Calu3 (cell line): ENCODE measurements at regions not wholly inside any gene's neighbourhood (a gene's known extent, or its start where the extent isn't known, plus 50 kb on each side); places are given as distances from the start of the nearest gene placed in this dataset.

Experiments used
- BruUV-seq: library from RNA; stranded (reverse); fragments of 400-500 nt; replicated peaks from 2 replicates; lab custom pipeline; 2021; lab: Mats Ljungman, UMichigan
- CTCF ChIA-PET: fragments of 300-600 bp; sonication (Branson Sonifier 250); formaldehyde crosslinking; loops from one replicate; lab custom pipeline; 2022; ENCODE audit warnings: antibody characterized with exemption; lab: Charles Lee
- DNase-seq: peaks from one replicate; pipeline ENCODE4 v3.0.0; 2022
- H3K27ac Mint-ChIP-seq: one replicate; pipeline ENCODE4 v1.8.0; 2022; ENCODE audit warnings: mixed read lengths; ENCODE audit not compliant: unreplicated experiment
- H3K27me3 Mint-ChIP-seq: one replicate; pipeline ENCODE4 v1.8.0; 2022; ENCODE audit warnings: mixed read lengths; ENCODE audit not compliant: unreplicated experiment
- H3K36me3 Mint-ChIP-seq: one replicate; pipeline ENCODE4 v1.8.0; 2022; ENCODE audit warnings: mild to moderate bottlenecking, moderate library complexity, mixed read lengths; ENCODE audit not compliant: insufficient read depth, unreplicated experiment
- H3K4me1 Mint-ChIP-seq: one replicate; pipeline ENCODE4 v1.8.0; 2022; ENCODE audit warnings: mild to moderate bottlenecking, low read depth, mixed read lengths; ENCODE audit not compliant: unreplicated experiment
- H3K4me3 Mint-ChIP-seq: one replicate; pipeline ENCODE4 v1.8.0; 2022; ENCODE audit warnings: mild to moderate bottlenecking, low read depth, moderate library complexity, mixed read lengths; ENCODE audit not compliant: unreplicated experiment
- H3K9me3 Mint-ChIP-seq: one replicate; pipeline ENCODE4 v1.8.0; 2022; ENCODE audit warnings: low read depth, mixed read lengths; ENCODE audit not compliant: unreplicated experiment
- intact Hi-C: fragments of 100-400 bp; cut with micrococcal nuclease; formaldehyde crosslinking; loops from one replicate; pipeline ENCODE4 v1.10.0; 2022; ENCODE audit not compliant: unreplicated experiment
- TF ChIP-seq, protein P1 (sequence below): fragments of 200-600 bp; IDR thresholded peaks from one replicate; pipeline ENCODE4 v1.8.0; 2022; ENCODE audit warnings: antibody characterized with exemption; ENCODE audit not compliant: unreplicated experiment

DNA sequence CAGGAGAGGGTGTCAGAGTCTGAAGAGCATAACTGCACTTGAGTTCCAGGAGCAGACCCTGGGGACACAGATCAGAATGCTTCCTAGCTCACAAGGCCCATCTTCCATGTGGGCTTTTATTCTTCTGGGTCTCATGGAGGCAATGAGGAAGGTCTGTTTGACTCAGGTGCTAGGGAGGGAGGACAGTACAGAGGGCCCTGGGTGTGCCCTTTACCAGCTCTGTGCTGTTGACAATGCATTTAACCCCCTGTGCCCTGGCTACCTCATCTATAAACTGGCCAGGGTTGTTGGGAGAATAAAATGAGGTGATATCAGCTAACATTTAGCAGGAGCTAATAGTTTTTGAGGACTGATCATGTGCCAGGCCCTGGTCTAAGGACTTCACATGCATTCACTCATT, 318.0 kb downstream of the DMAC1 start:
- peaks cover 5% of the 10 kb centered on the region for H3K9me3 Mint-ChIP-seq
- H3K4me1 Mint-ChIP-seq: no peaks in the 10 kb centered on the region
- intact Hi-C loops: loop anchor here (5.0 kb wide), 1 partner anchor 141 kb away; no protein-coding TSS in a partner anchor
- no peaks in the 10 kb centered on the region for H3K27me3 Mint-ChIP-seq
- H3K36me3 Mint-ChIP-seq: no peaks in the 10 kb centered on the region
- DNase-seq: no peak
- CTCF ChIA-PET: no interaction called here
- H3K27ac Mint-ChIP-seq: no peak overlapping the region
- BruUV-seq: no TSS peak
- TF ChIP-seq, protein P1, sequence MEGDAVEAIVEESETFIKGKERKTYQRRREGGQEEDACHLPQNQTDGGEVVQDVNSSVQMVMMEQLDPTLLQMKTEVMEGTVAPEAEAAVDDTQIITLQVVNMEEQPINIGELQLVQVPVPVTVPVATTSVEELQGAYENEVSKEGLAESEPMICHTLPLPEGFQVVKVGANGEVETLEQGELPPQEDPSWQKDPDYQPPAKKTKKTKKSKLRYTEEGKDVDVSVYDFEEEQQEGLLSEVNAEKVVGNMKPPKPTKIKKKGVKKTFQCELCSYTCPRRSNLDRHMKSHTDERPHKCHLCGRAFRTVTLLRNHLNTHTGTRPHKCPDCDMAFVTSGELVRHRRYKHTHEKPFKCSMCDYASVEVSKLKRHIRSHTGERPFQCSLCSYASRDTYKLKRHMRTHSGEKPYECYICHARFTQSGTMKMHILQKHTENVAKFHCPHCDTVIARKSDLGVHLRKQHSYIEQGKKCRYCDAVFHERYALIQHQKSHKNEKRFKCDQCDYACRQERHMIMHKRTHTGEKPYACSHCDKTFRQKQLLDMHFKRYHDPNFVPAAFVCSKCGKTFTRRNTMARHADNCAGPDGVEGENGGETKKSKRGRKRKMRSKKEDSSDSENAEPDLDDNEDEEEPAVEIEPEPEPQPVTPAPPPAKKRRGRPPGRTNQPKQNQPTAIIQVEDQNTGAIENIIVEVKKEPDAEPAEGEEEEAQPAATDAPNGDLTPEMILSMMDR: no peak
- H3K4me3 Mint-ChIP-seq: no peak overlapping the region

DNA sequence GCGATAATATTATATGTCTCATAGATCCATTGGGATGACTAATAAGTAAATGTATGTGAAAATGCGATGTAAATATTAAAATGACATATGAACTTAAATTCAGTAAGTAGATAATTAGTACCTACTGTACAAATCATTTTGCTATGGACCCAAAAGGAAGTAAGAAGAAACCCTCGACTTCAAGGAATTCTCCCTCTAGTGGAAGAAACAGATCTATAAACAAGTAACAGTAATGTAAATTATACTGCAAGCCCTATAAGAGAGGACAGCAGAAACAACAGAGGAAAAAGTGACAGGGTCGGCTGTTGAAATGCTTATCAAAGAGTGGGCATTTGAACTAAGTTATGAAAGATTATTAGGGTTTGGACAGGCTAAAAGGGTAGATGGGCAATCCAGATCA, 320.3 kb downstream of the DMAC1 start:
- H3K36me3 Mint-ChIP-seq: no peaks in the 10 kb centered on the region
- H3K4me1 Mint-ChIP-seq: no peaks in the 10 kb centered on the region
- H3K4me3 Mint-ChIP-seq: no peak overlapping the region
- BruUV-seq: no TSS peak
- TF ChIP-seq, protein P1: no peak
- intact Hi-C loops: loop anchor here (10.0 kb wide), 1 partner anchor 184 kb away; no protein-coding TSS in a partner anchor
- peaks cover 5% of the 10 kb centered on the region for H3K9me3 Mint-ChIP-seq
- no peak overlapping the region for H3K27ac Mint-ChIP-seq
- CTCF ChIA-PET: no interaction called here
- no peak for DNase-seq
- H3K27me3 Mint-ChIP-seq: no peaks in the 10 kb centered on the region

DNA sequence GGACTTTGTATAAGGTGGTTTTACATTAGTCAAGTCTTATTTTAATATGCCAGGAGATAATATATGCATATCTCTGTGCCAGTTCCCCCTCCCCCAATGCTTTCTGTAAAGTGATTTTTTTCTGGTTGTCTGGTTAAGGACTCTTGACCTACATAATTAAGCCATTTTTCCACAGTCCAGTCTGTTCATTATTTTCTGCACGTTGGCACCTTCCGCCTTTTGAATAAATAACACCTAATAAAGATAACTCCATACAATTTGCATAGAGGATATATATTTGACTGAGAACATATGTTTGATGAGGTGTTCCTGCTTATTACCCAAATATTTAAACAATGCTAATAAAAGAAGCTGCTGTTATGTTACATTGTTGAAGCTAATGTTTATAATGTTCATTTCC, 320.9 kb downstream of the DMAC1 start:
- H3K4me3 Mint-ChIP-seq: no peak overlapping the region
- H3K27ac Mint-ChIP-seq: no peak overlapping the region
- no peaks in the 10 kb centered on the region for H3K27me3 Mint-ChIP-seq
- CTCF ChIA-PET: no interaction called here
- no peaks in the 10 kb centered on the region for H3K4me1 Mint-ChIP-seq
- peaks cover 5% of the 10 kb centered on the region for H3K9me3 Mint-ChIP-seq
- TF ChIP-seq, protein P1: no peak
- no peaks in the 10 kb centered on the region for H3K36me3 Mint-ChIP-seq
- DNase-seq: no peak
- intact Hi-C loops: loop anchor here (10.0 kb wide), 1 partner anchor 184 kb away; no protein-coding TSS in a partner anchor
- no TSS peak for BruUV-seq

DNA sequence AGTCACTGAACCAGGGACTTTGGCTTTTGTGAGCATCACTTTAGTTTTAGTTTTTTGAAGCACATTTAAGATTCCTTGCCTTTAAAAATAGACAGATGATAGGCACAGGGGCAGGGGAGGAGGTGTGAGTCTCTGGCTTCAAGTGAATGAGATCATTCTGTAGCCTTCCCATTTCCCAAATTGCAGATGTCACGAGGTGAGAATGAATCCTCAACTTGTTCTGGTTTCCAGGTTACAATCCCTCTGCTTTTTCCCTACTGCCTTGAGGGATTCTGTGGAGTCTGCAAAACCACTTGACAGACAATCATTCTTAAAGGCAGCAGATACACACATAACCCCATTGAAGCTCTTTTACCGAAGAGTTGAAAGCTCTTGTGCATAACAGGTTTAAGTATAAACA, 332.4 kb downstream of the DMAC1 start:
- intact Hi-C loops: loop anchor here (1.0 kb wide), 1 partner anchor 30 kb away; no protein-coding TSS in a partner anchor
- H3K9me3 Mint-ChIP-seq: no peaks in the 10 kb centered on the region
- no peak for DNase-seq
- H3K4me3 Mint-ChIP-seq: no peak overlapping the region
- no TSS peak for BruUV-seq
- no peaks in the 10 kb centered on the region for H3K4me1 Mint-ChIP-seq
- no peak overlapping the region for H3K27ac Mint-ChIP-seq
- TF ChIP-seq, protein P1: no peak
- H3K27me3 Mint-ChIP-seq: peaks cover 18% of the 10 kb centered on the region
- no peaks in the 10 kb centered on the region for H3K36me3 Mint-ChIP-seq
- CTCF ChIA-PET: no interaction called here
